ENCODE measurements at regions not wholly inside any gene's neighbourhood (a gene's known extent, or its start where the extent isn't known, plus 50 kb on each side); places are given as distances from the start of the nearest gene placed in this dataset.
A peak's percentile ranks its signal among the peaks of the same experiment; 100 is the strongest.

GRCh38 chr16:6645768-6646568 lies 686.7 kb upstream of the RBFOX1 start:
- in situ Hi-C loops (cut with MboI; ENCODE audit: low sequenced_read_pairs, unreplicated experiment), result no loop called here
- TF ChIP-seq CTCF (IDR thresholded peaks at IDR 0.05; ENCODE audit: borderline replicate concordance, control extremely low read depth, extremely low read depth, insufficient read depth, missing control alignments), result no peak
- no peak for DNase-seq (ENCODE audit: low spot score)

DNA sequence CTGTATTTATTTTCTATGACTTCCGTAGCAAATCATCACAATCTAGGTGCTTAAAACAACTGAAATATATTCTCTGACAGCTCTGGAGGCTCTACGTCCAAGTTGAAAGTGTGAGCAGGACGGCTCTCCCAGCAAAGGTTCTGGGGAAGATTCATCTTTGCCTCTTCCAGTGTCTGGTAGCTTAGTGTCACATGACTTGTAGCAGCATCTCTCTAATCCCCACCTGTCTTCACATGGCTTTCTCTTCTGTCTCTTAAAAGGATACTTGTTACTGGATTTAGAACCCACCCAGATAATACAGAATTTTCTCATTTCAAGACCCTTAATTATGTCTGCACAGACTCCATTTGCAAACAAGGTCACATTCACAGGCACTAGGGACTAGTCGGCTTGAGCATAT lies 687.7 kb upstream of the RBFOX1 start:
- in situ Hi-C loops (cut with MboI; ENCODE audit: low sequenced_read_pairs, unreplicated experiment), result no loop called here
- no peak for DNase-seq (ENCODE audit: low spot score)
- TF ChIP-seq CTCF (IDR thresholded peaks at IDR 0.05; ENCODE audit: borderline replicate concordance, control extremely low read depth, extremely low read depth, insufficient read depth, missing control alignments), result no peak

- in situ Hi-C loops (cut with MboI; ENCODE audit: low sequenced_read_pairs, unreplicated experiment), result no loop called here
- peak; percentile 34 for DNase-seq (ENCODE audit: low spot score)
- peak; percentile 65 for TF ChIP-seq CTCF (IDR thresholded peaks at IDR 0.05; ENCODE audit: borderline replicate concordance, control extremely low read depth, extremely low read depth, insufficient read depth, missing control alignments)
Observed at GRCh38 chr16:6643080-6643686, 689.5 kb upstream of the RBFOX1 start.

DNA sequence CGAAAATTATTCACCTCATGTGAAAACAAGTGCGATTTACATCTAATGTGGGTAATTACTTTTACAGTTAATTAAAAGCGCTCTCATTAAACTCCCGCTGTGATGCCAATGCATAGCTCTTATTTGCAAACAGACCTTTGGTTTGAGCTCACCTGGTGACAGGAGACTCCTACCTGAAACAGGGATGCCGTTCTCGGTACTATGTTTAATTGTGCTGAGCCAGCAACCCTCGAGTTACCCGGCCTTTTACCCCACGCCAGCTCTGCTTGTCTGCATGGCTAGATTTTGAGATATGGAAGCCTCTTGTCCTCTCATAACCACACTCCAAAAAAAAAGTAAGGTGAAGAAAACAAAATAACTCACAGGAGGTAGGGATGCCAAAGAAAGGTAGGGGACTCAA lies 690.4 kb upstream of the RBFOX1 start:
- in situ Hi-C loops (cut with MboI; ENCODE audit: low sequenced_read_pairs, unreplicated experiment), result no loop called here
- TF ChIP-seq CTCF (IDR thresholded peaks at IDR 0.05; ENCODE audit: borderline replicate concordance, control extremely low read depth, extremely low read depth, insufficient read depth, missing control alignments), result no peak
- DNase-seq (ENCODE audit: low spot score), result no peak

DNA sequence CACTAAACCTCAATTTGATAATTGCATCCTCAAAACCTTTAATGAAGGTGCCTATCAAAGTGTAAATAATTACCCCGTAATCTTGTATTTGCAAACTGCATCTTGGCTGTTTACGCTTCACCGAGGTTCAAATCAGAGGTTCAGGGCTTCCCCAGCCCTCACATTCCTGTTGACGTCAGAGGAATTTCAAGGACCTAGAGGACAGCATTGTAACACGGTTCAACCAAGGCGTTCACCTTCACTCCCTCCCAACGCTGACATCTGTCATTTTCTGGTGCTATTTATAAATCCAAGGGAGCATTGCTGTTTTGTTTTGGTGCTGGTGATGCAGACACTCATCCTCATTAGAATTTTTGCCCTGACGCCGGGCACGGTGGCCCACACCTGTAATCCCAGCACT lies 691.6 kb upstream of the RBFOX1 start:
- in situ Hi-C loops (cut with MboI; ENCODE audit: low sequenced_read_pairs, unreplicated experiment), result no loop called here
- DNase-seq (ENCODE audit: low spot score), result no peak

DNA sequence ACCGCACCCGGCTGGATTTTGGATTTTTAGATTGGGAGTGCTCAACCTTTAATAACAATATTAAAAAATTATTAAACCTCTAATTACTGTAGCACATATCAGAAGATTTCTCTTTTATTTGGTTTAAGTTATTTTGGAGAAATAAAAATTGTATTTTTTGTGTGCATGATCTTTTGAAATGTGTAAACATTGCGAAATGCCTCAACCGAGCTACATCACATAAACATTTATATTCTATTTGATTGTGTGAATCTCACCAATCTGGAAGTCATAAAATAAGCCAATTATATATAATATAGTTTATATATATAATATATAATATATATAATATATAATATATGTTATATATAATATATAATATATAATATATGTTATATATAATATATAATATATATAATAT lies 696.2 kb upstream of the RBFOX1 start:
- DNase-seq (ENCODE audit: low spot score), result no peak
- in situ Hi-C loops (cut with MboI; ENCODE audit: low sequenced_read_pairs, unreplicated experiment), result no loop called here
- no peak for TF ChIP-seq CTCF (IDR thresholded peaks at IDR 0.05; ENCODE audit: borderline replicate concordance, control extremely low read depth, extremely low read depth, insufficient read depth, missing control alignments)

More for the DNA sequence above, 691.6 kb upstream of the RBFOX1 start:
- no peak for TF ChIP-seq CTCF (IDR thresholded peaks at IDR 0.05; ENCODE audit: borderline replicate concordance, control extremely low read depth, extremely low read depth, insufficient read depth, missing control alignments)

Data from GM13976 (cell line).